ENCODE measurements at regions not wholly inside any gene's neighbourhood (a gene's known extent, or its start where the extent isn't known, plus 50 kb on each side); places are given as distances from the start of the nearest gene placed in this dataset.

DNA sequence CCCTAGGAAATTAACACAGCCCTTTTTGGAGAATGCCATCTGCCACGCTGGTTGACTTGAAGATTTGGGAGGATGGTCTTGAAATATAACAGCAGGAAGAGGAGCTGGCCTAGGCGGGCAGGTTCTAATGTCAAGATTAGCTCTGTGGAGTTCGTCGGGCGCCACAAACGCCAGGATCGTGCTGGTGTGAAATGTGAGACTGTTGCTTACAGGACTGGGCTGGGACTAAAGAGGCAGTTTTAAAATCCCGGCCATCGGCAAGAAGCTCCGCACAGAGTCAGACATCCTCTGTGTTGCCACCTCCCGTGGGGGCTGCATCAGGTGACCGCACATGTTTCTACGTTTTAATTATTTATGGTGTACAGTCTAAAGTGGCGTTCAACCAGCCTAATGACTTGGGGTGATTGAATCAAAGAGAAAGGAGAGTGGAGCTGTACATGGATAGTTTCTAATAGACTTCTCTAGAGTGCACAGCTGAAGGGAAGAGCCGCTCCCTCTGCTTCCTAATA, 99.4 kb upstream of the BCL11A start:
- DNase-seq (ENCODE audit: insufficient read length, low spot score), result no peak
- no peak for FAIRE-seq

DNA sequence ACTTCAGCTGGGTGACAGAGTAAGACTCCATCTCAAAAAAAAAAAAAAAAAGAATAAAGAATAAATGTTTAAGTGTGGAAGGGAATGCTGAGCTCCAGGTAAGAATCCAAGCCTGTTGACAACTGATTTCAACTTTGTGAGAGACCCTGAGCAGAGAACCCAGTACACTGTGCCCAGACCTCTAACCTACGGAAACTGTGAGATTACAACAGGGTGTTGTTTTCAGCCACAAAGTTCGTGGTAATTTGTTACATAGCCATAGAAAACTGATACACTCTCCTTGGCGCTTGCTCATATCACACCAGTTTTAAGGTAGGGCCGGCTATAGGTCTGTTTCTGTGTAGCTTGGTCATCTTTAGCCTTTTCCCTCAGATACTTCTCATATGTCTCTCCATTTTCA, 98.4 kb upstream of the PAPOLG start:
- no peak for DNase-seq (ENCODE audit: insufficient read length, low spot score)
- no peak for FAIRE-seq

DNA sequence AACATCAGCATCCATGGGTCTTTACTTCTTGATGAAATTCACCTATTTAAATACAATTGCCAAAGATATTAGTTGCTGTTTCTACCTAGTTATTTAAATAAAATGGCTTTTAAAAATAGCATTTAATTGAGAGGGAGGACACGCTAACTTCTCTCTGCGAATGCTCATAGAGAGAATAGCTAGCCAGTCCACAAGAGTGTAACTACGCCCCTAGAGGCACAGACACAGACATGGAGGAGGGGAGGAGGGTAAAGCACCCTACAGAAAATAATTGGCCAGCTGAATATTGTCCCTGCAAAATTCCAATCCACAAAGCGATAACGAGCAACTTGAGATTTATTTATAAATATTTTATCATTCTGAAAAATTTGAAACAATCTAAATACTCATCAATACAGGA, 97.0 kb upstream of the PAPOLG start:
- no peak for DNase-seq (ENCODE audit: insufficient read length, low spot score)
- FAIRE-seq, result no peak

DNA sequence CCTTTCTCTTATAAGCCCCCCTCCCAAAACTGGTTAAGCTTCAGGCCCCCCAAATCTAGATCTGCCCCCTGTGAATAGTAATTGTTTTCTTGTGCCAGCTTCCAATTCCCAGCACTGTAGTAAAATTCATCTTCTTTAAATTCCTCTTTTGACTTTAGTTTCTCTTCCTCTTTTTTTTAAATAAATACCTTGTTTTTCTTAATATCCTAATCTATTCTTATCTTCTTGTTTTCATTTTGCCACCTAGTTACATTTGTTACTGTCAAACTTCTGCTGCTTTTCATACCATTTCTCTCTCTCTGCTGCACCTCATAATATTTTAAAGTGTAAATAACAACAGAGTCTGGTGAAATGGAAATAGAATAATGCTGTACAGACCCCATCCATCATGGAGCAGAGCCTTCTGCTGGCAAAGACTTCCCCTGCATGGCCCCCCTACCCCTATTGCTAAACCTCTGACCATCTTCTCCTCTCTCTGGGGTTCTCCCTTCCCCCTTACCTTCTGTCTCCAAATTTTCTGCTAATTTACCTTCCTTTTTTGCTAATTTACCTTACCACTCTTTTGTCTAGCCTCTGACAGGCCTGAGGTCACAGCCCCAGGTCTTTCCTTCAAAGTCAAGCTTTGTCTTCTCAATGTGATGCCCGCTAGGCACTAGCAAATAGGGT, 94.9 kb upstream of the PAPOLG start:
- DNase-seq (ENCODE audit: insufficient read length, low spot score) (no peak), FAIRE-seq (no peak)

DNA sequence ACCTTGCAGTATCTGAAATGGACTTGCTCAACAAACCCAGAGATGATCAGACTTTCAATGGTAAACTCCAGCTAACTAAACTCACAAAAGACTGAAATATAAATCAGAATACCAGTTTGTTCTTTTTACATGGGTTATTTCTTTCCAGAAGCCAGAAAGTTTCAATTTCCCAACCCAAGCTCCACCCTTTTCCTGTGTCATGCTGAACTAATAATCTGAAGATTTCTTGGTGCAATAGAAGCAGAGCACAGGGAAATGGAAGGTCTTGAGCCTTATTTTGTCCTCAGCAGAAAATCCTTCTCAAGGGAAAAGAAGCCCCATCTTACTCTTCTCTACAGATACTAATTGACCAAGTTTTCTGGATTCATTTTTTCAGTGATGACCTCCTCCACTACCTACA, 93.3 kb upstream of the PAPOLG start:
- DNase-seq (ENCODE audit: insufficient read length, low spot score) (no peak), FAIRE-seq (no peak)

DNA sequence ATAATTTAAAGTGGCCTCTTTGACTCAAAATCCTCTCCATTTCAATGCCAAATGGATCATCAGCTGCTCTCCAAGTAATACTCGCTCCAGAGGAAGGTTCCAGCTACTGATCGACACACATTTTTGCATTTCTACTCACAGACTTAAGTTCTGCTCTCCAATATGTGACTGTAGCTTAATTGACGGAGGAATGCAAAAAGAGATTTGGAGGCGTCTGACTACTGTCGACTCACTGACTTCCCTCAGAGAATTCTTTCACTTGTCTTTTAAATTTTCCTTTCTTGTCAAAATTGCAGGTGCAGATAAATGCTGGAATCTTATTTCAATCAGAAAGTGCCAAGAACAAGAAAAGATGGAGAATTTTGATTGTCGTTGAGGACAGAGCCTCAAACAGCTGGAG, 84.1 kb upstream of the PAPOLG start:
- no peak for DNase-seq (ENCODE audit: insufficient read length, low spot score)
- no peak for FAIRE-seq

DNA sequence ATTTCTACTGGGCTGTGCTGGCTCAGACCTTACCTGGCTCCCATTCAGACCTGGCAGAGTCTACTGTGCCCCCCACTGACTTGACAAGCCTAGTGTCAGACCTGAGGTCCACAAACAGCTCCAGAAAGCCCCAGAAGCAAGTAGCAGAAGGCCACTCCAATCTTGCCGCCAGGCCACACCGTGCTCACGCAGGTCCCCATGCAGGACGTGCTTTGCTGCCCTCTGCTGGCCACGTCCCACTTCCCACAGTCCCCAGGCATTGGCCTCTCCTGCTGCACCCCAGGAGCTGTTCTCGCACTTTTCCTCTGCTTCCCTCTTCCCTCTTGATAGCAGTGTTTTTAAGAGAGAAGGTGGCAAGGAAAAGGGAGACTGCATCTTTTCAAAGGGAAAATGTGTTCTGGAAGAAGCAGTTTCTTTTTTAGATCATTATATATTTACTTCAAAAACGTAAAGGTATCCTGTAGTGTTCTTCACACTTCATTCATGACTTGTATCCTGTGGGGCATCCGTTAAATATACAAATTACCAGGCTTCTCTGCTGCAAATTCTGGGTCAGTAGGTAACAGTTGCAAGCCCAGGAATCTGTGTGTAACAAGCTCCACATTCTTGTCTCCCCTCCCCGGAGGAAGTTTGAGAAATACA, 81.4 kb upstream of the PAPOLG start:
- FAIRE-seq, result peak; percentile 94
- DNase-seq (ENCODE audit: insufficient read length, low spot score), result peak; percentile 89

DNA sequence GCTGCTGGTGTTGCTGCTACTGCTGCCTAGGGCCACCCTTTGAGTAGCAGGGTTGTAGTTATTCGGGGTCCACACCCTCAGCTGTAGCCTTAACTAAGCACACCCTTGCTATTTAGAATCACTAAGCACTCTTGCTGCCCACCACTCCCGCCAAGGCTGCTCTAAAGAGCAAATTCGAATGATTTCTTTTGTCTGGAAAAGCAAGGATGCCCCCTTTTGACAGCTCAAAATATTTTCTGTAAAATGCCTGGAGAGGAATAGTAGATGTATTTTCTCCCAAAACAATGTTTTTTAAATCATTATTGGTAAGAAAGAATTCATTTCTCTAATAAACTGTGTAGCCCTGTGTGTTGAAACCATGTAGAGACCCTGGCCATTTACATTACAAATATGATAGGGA, 80.8 kb upstream of the PAPOLG start:
- FAIRE-seq, result no peak
- no peak for DNase-seq (ENCODE audit: insufficient read length, low spot score)

DNA sequence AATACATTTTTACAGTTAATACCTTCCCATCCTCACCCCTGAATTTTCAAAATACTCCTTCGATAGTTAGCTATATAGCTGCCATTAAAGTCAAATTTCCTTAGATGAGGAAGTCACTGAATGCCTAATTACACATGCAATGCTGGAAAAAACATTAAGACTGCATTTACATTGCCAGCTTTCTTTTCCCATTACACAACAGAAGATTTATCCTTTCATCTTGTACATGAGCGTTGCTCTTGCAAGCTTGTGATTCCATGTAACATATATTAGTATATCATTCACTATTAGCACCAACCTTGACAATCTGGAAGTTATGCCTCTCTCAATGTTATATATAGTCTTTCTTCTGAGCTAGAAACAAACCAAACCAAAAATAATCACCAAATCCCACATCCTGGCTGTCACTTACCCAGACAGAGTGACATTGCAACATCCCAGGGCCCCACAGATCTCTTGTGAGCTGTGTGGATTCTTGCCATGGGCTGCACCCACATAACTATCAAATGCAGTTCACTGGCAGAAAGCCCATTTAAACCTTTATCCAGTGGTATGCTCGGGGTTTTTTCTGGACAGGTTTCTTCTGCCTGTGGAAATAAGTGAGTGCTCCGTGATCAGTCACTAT, 79.2 kb upstream of the PAPOLG start:
- no peak for DNase-seq (ENCODE audit: insufficient read length, low spot score)
- FAIRE-seq, result no peak

DNA sequence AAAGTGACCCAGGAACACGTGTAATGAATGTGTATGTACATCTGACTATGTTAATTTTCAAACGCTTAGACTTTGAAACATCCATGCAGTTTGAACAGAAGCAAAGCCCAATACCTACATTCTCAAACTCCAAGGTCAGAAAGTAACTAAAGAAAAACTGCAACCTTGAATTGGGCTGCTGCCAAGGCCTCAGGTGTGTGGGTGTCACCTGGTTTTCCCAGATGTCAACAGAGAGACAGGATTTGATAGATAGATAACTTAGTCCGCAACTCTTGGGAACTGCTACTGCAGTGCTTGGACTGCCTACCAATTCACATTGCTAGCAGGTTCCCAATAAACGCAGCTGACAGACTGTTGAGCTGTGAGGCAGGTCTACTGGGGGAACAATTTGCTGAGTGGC, 78.7 kb upstream of the PAPOLG start:
- no peak for FAIRE-seq
- no peak for DNase-seq (ENCODE audit: insufficient read length, low spot score)

DNA sequence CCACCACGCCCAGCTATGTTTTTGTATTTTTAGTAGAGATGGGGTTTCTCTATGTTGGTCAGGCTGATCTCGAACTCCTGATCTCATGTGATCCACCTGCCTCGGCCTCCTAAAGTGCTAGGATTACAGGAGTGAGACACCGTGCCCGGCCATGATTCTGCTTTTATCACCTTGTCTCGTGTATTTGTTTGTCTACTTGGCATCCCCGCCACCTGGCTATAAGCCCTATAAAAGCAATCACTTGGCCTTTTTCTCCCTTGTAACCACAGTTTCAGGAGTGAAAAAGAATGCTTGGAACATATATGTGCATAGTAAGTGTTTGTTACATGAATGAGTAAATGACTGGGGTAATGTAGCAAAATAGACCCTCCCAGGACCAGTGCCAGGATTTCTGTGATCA, 77.5 kb upstream of the PAPOLG start:
- FAIRE-seq (no peak), DNase-seq (ENCODE audit: insufficient read length, low spot score) (no peak)

DNA sequence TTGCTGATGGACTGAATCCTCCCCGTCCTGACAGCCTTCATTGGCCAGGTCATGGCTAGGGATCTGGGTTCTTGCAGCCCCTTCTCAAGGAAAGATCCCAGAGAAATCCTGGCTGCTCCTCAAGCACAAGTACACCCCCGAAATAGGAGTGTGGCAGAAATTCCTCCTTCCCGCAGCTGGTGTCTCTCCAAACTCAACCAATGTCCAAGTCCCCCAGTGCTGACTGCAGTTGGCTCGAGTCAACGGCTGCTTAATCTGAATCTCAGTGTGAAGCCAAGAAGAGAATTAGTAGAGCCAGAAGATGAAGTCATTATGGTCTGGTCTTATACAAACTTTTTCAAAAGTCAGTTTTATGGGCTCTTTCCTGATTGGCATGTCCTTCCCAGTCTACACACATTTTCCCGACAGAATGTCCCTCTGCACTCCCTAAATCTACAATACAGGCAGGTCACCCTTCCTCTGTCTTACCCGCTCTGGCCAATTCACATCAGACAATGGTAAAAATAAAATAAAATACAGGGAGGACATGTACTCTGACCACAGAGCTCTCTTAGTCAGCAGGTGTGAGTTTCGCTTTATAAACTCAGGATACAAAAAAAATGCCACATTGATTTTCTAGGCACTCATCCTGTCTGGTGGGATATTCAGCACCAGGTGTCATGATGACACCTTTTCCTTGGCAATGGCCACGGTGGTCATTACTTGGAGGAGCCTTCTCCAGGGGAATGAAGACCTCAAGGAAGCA, 76.9 kb upstream of the PAPOLG start:
- FAIRE-seq (no peak), DNase-seq (ENCODE audit: insufficient read length, low spot score) (no peak)

DNA sequence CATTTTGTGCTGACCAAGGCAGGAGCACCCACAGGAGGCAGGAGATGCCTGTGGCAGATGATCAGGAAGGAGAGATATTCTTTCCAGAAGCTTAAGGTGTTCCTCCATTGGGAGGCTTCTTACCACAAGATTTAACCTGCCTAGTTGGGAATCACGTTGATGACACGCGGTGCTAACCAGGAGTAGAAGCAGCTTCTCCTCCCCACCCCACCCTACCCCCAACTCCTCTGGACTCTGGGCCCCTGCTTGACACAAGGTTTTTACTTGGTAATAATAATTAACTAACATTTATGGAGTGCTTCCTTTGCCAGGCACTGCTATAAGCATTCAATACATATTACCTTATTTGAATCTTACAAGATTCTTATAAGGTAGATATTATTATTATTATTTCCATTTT, 62.5 kb upstream of the PAPOLG start:
- FAIRE-seq, result no peak
- no peak for DNase-seq (ENCODE audit: insufficient read length, low spot score)

DNA sequence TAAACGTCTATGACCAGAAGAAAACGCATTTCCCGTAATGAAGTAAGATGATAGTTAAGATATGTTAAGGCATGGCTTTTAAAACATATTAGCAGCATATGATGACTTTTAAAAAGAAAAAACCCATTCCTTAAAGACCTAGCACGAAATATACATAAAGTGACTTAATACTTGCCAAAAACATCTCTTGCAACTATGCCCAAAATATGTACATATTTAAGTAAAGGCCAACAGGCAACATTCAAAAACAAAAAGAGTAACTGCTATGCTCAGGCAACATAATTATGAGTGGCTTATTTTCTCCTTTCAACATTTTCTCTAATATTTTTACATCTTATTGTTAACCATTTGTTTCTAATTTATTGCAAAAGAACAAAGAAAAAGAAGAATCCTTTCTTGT, 60.3 kb upstream of the PAPOLG start:
- DNase-seq (ENCODE audit: insufficient read length, low spot score), result no peak
- no peak for FAIRE-seq

DNA sequence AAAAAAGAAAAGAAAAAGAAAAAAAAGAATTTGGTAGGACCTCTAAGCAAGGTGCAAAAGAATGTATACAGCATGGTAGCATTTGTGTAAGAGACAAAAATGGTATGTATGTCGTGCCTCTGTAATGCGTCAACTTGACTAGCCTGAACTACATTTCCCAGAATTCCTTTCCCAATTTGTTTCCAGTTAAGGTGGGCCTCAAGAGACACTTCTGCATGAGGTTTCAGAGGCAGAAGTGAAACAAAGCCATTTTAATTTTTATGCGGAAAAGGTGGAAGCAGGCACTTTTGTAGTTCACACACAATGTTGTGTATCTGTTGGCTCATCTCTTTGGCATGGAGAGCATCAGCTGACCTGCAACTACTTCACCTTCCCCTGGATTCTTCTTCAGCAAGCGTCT, 56.5 kb upstream of the PAPOLG start:
- DNase-seq (ENCODE audit: insufficient read length, low spot score), result no peak
- FAIRE-seq, result no peak

DNA sequence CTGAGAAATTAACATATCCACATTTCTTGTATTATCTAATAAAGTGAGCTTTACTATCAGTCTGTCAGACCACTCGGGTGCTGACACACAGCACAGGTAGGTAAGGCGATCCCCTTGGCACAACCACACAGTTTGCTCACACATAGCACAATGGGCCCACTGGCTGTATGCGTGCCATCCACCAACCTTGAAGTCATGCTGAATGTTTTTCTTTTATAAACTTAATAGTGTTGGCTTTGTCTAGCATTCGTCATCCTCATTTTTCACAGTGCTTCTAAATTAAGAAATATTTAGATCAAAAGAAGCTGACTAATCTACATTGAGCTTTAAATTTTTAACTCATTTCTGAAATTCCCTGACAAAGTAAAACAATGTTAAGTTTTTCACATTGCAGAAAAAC, 50.0 kb upstream of the PAPOLG start:
- DNase-seq (ENCODE audit: insufficient read length, low spot score), result no peak
- no peak for FAIRE-seq

Data from HTR-8/SVneo (cell line).